Endothelial cell of umbilical vein (primary cell): ENCODE measurements at regions not wholly inside any gene's neighbourhood (a gene's known extent, or its start where the extent isn't known, plus 50 kb on each side); places are given as distances from the start of the nearest gene placed in this dataset.

Experiments
- BruUV-seq: library from RNA; stranded (reverse); fragments of 400-500 nt; replicated peaks from 2 replicates; lab custom pipeline; 2021; lab: Mats Ljungman, UMichigan
- CTCF ChIA-PET: fragments of 300-600, 350-600 bp; sonication (Branson Sonifier 250); formaldehyde crosslinking; loops from one replicate; lab custom pipeline; 2021; ENCODE audit warnings: antibody characterized with exemption, inconsistent platforms; lab: Charles Lee
- POLR2A ChIA-PET: fragments of 300-600, 350-600 bp; sonication (Branson Sonifier 250); formaldehyde crosslinking; loops from one replicate; lab custom pipeline; 2021; ENCODE audit warnings: antibody characterized with exemption, inconsistent platforms; lab: Charles Lee
- DNase-seq: peaks from one replicate; pipeline ENCODE4 v3.0.0-alpha.2; 2011; ENCODE audit warnings: low read depth, low spot score
- FAIRE-seq: peaks from 2 replicates; lab custom pipeline; 2011; peaks lifted over from hg19 to GRCh38; lab: Jason Lieb, UNC
- H2AFZ ChIP-seq: 2 replicates; pipeline ENCODE4 v1.6.0; 2012; ENCODE audit warnings: low read depth, low read length, control low read depth, inconsistent platforms
- H3K27ac ChIP-seq: 2 replicates; pipeline ENCODE4 v1.5.1; 2011; ENCODE audit warnings: low read depth, mild to moderate bottlenecking, control low read depth, low read length, moderate library complexity; ENCODE audit not compliant: insufficient read depth
- H3K27me3 ChIP-seq, 2 experiments: 2 replicates each; pipeline versions ENCODE4 v1.6.0 to v1.6.1; 2011; ENCODE audit warnings: low read length in 2 of 2, mixed read lengths in 1 of 2; ENCODE audit not compliant: control insufficient read depth in 2 of 2, insufficient read depth in 2 of 2
- H3K36me3 ChIP-seq, 2 experiments: 2 replicates in 1 of 2; 3 replicates in 1 of 2; pipeline ENCODE4 v1.5.1; 2011; ENCODE audit warnings: low read length in 2 of 2, mild to moderate bottlenecking in 1 of 2, moderate library complexity in 1 of 2; ENCODE audit not compliant: control insufficient read depth in 2 of 2, insufficient read depth in 2 of 2; ENCODE audit errors: extremely low read depth in 1 of 2
- H3K4me1 ChIP-seq: 3 replicates; pipeline ENCODE4 v1.5.1; 2011; ENCODE audit warnings: mild to moderate bottlenecking, low read length; ENCODE audit not compliant: control insufficient read depth, insufficient read depth; ENCODE audit errors: extremely low read depth
- H3K4me2 ChIP-seq: 2 replicates; pipeline ENCODE4 v1.6.1; 2011; ENCODE audit warnings: low read length, control low read depth, mixed read lengths; ENCODE audit not compliant: insufficient read depth
- H3K4me3 ChIP-seq, 3 experiments: fragments of 200-600 bp in 1 of 3; sonication (generic), shearing (Covaris generic) in 1 of 3; replicated peaks in 1 of 3; 2 replicates each; pipeline ENCODE4 v1.5.1; 2011 to 2016; ENCODE audit warnings: control low read depth in 3 of 3, low read length in 3 of 3, mild to moderate bottlenecking in 2 of 3, inconsistent platforms in 1 of 3, low read depth in 1 of 3, moderate library complexity in 1 of 3; ENCODE audit not compliant: insufficient read depth in 1 of 3
- H3K79me2 ChIP-seq: 2 replicates; pipeline ENCODE4 v1.6.0; 2012; ENCODE audit warnings: low read length, inconsistent platforms; ENCODE audit not compliant: control insufficient read depth, insufficient read depth
- H3K9ac ChIP-seq: replicated peaks from 2 replicates; pipeline ENCODE3; 2011; ENCODE audit warnings: low read length, control low read depth; ENCODE audit not compliant: insufficient read depth; ENCODE audit errors: extremely low read depth
- H3K9me1 ChIP-seq: replicated peaks from 3 replicates; pipeline ENCODE4 v1.6.0; 2011; ENCODE audit warnings: mild to moderate bottlenecking, low read length; ENCODE audit not compliant: control insufficient read depth, insufficient read depth; ENCODE audit errors: extremely low read depth
- H3K9me3 ChIP-seq: replicated peaks from 2 replicates; pipeline ENCODE4 v1.5.1; 2012; ENCODE audit warnings: low read length, inconsistent platforms; ENCODE audit not compliant: control insufficient read depth, insufficient read depth
- H4K20me1 ChIP-seq: replicated peaks from 2 replicates; pipeline ENCODE3; 2011; ENCODE audit warnings: mild to moderate bottlenecking, low read length; ENCODE audit not compliant: control insufficient read depth, insufficient read depth; ENCODE audit errors: extremely low read depth
- EZH2 ChIP-seq: IDR thresholded peaks from 2 replicates; pipeline ENCODE4 v1.6.1; 2012; ENCODE audit warnings: borderline replicate concordance, low read depth, mild to moderate bottlenecking, moderate library complexity, low read length, inconsistent platforms; ENCODE audit not compliant: severe bottlenecking
- FOS ChIP-seq: IDR thresholded peaks from 2 replicates; pipeline ENCODE4 v1.6.1; 2011; ENCODE audit warnings: mild to moderate bottlenecking, low read length, moderate library complexity, borderline replicate concordance; ENCODE audit not compliant: insufficient read depth
- GATA2 ChIP-seq: IDR thresholded peaks from 2 replicates; pipeline ENCODE4 v1.7.0; 2011; ENCODE audit warnings: low read depth, mild to moderate bottlenecking, moderate library complexity, mixed read lengths, low read length; ENCODE audit not compliant: insufficient read length, insufficient read depth
- JUN ChIP-seq: IDR thresholded peaks from 2 replicates; pipeline ENCODE4 v1.6.1; 2011; ENCODE audit warnings: borderline replicate concordance, low read depth; ENCODE audit not compliant: insufficient read length, insufficient read depth
- MYC ChIP-seq: IDR thresholded peaks from one replicate; pipeline ENCODE4 v1.6.1; 2011; ENCODE audit warnings: mild to moderate bottlenecking, low read depth, low read length
- POLR2A ChIP-seq: IDR thresholded peaks from 2 replicates; pipeline ENCODE4 v1.6.1; 2012; ENCODE audit warnings: low read depth, mild to moderate bottlenecking, control low read depth, low read length
- POLR2AphosphoS5 ChIP-seq: IDR thresholded peaks from 2 replicates; pipeline ENCODE4 v1.6.1; 2012; ENCODE audit warnings: low read depth, mild to moderate bottlenecking, control low read depth, low read length, moderate library complexity; ENCODE audit not compliant: insufficient read depth
- dilution Hi-C: fragments of 300-500 bp; cut with MboI; formaldehyde crosslinking; loops from one replicate; pipeline ENCODE4 v1.15.0; 2019; ENCODE audit warnings: low sequenced_read_pairs; ENCODE audit not compliant: extremely low pct_ligation_motif_present
- intact Hi-C: fragments of 100-400 bp; cut with micrococcal nuclease; formaldehyde crosslinking; loops from one replicate; pipeline ENCODE4 v1.10.0; 2022
- TF ChIP-seq, protein P1 (sequence below): IDR thresholded peaks from 2 replicates; pipeline ENCODE4 v1.6.1; 2011; ENCODE audit not compliant: insufficient read depth, insufficient read length
- TF ChIP-seq, protein P2 (sequence below), 2 donors: IDR thresholded peaks; 1 replicate in 1 of 2; 2 replicates in 1 of 2; pipeline ENCODE4 v1.5.1; 2011; ENCODE audit warnings: low read length in 2 of 2, mild to moderate bottlenecking in 2 of 2, moderate library complexity in 2 of 2, control low read depth in 1 of 2, inconsistent platforms in 1 of 2, low read depth in 1 of 2; ENCODE audit not compliant: insufficient read depth in 1 of 2; ENCODE audit errors: extremely low read depth in 1 of 2

DNA sequence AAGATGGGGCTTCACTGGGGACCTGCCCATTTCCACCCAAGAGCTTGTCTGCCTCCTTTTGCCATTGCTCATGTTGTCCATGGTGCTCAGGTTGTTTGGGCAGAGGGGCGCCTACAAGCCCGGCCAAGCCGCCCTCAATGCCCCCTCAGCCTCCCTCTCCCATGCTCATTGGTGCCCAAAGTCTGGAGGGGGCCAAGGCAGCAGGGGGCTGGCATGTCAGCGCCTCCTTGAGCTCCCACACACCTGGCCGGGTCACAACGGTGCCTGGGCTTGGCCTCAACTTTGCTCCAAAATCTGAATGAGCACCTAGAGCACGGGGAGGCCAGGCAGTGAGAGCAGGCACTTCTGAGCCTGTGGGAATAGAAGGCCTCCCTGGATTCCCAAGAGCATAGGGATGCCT is 1598.8 kb downstream of the PCDH7 start:
- DNase-seq = no peak
- intact Hi-C loops (no loop called here), dilution Hi-C loops (no loop called here)
- Histone ChIP-seq H3K79me2 (no peaks in the 10 kb centered on the region), H3K27me3 (no peaks in the 10 kb centered on the region), H3K9ac (no peak overlapping the region), H4K20me1 (no peaks in the 10 kb centered on the region), H3K9me3 (no peaks in the 10 kb centered on the region), H3K36me3 (no peaks in the 10 kb centered on the region), H3K4me3 (no peak overlapping the region), H2AFZ (no peak overlapping the region), H3K9me1 (no peaks in the 10 kb centered on the region), H3K4me2 (no peak overlapping the region), H3K4me1 (no peaks in the 10 kb centered on the region), H3K27ac (no peak overlapping the region)
- ChIA-PET POLR2A (no interaction called here), CTCF (no interaction called here)
- FAIRE-seq = no peak
- no peak for TF ChIP-seq POLR2A
- no peak for TF ChIP-seq FOS
- no peak for TF ChIP-seq EZH2
- no TSS peak for BruUV-seq

DNA sequence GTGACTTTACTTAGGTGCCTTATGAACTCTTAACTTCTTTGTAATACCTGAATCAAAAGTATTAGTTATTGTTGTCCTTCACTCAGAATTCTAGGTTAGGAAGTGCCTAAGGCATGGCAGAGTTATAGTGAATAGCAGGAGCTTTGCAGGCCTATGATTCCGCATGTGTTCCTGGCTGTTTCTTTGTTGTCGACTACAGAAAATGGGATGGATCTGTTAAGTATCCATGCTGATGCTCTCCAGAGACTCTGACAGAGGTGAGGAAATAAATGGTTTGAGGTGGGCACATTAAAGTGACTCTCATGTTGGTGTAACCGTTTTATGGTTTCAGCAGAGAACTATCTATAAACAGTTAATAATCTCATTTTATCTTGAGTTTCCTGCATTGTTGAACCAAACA is 1601.3 kb downstream of the PCDH7 start:
- dilution Hi-C loops (no loop called here), intact Hi-C loops (no loop called here)
- no peak overlapping the region for H3K9ac ChIP-seq
- no peaks in the 10 kb centered on the region for H3K9me3 ChIP-seq
- POLR2A ChIA-PET = no interaction called here
- no peaks in the 10 kb centered on the region for H3K9me1 ChIP-seq
- no TSS peak for BruUV-seq
- H3K4me2 ChIP-seq = no peak overlapping the region
- H3K27ac ChIP-seq = no peak overlapping the region
- H3K4me1 ChIP-seq = no peaks in the 10 kb centered on the region
- FAIRE-seq (no peak), DNase-seq (no peak)
- no peak overlapping the region for H3K4me3 ChIP-seq
- H4K20me1 ChIP-seq = no peaks in the 10 kb centered on the region
- TF ChIP-seq MYC (no peak), EZH2 (no peak), FOS (no peak), GATA2 (no peak), JUN (no peak), POLR2AphosphoS5 (no peak), POLR2A (no peak)
- TF ChIP-seq, protein P1, sequence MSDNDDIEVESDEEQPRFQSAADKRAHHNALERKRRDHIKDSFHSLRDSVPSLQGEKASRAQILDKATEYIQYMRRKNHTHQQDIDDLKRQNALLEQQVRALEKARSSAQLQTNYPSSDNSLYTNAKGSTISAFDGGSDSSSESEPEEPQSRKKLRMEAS = no peak
- TF ChIP-seq, protein P2, sequence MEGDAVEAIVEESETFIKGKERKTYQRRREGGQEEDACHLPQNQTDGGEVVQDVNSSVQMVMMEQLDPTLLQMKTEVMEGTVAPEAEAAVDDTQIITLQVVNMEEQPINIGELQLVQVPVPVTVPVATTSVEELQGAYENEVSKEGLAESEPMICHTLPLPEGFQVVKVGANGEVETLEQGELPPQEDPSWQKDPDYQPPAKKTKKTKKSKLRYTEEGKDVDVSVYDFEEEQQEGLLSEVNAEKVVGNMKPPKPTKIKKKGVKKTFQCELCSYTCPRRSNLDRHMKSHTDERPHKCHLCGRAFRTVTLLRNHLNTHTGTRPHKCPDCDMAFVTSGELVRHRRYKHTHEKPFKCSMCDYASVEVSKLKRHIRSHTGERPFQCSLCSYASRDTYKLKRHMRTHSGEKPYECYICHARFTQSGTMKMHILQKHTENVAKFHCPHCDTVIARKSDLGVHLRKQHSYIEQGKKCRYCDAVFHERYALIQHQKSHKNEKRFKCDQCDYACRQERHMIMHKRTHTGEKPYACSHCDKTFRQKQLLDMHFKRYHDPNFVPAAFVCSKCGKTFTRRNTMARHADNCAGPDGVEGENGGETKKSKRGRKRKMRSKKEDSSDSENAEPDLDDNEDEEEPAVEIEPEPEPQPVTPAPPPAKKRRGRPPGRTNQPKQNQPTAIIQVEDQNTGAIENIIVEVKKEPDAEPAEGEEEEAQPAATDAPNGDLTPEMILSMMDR (IDR thresholded peaks at IDR 0.05; ENCODE audit: extremely low read depth in 1 of 2, insufficient read depth in 1 of 2, low read depth in 1 of 2, low read length in 2 of 2) = no peak
- H3K27me3 ChIP-seq = no peaks in the 10 kb centered on the region
- no peaks in the 10 kb centered on the region for H3K36me3 ChIP-seq
- CTCF ChIA-PET = no interaction called here
- H2AFZ ChIP-seq = no peak overlapping the region
- H3K79me2 ChIP-seq = no peaks in the 10 kb centered on the region
